ENCODE measurements at regions not wholly inside any gene's neighbourhood (a gene's known extent, or its start where the extent isn't known, plus 50 kb on each side); places are given as distances from the start of the nearest gene placed in this dataset.
"Not testable (repeated sequence)": the region's sequence is repeated elsewhere in the genome, so short reads cannot be mapped to it uniquely, and the experiment has no call there.

DNA sequence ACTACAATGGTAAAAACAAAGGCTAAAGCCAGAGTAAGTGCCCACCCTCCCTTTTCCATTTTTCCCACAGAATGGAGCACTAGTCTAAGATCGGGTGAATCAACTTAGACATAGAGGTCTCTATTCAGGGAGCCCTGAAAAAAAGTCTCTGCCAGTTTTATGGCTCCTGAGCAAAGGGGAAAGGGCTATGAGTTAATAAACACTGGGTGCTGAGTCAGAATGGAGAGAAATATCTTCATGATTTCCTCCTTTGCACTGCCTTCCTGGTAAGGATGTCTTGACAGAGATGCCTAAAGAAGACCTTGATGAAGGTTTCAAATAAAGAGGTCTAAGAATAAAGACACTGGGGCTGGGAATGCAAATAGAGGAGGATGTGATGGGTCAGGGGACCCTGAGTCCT lies 607.4 kb upstream of the MBL2 start:
- intact Hi-C loops (cut with DNase I) = no loop called here
- DNase-seq (no peak), ATAC-seq (no peak)

DNA sequence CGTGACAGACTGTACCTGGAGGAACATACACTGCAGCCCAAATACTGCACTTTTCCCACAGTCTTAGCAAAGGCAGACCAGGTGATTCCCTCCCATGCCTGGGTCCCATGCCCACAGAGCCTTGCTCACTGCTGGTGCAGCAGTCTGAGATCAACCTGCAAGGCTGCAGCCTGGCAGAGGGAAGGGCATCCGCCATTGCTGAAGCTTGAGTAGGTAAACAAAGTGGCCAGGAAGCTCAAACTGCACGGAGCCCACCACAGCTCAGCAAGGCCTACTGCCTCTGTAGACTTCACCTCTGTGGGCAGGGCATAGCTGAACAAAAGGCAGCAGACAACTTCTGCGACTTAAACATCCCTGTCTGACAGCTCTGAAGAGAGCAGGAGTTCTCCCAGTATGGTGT lies 597.8 kb upstream of the MBL2 start:
- intact Hi-C loops (cut with DNase I) = no loop called here
- DNase-seq = no peak
- no peak for ATAC-seq

DNA sequence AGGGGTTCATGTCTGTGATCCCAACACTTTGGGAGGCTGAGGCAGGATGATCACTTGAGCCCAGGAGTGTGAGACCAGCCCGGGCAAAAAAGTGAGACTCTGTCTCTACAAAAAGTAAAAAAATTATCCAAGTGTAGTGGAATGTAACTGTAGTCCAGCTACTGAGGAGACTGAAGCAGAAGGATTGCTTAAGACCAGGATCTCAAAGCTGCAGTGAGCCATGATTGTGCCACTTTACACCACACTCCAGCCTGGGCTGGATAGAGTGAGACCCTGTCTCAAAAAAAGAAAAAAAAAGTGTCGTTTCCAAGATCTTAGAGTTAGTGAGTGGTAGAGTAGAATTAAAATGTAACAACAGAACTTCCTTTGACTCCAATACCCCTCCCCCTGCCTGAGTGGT lies 589.4 kb upstream of the MBL2 start:
- ATAC-seq (no peak), DNase-seq (no peak)
- intact Hi-C loops (cut with DNase I) = no loop called here

DNA sequence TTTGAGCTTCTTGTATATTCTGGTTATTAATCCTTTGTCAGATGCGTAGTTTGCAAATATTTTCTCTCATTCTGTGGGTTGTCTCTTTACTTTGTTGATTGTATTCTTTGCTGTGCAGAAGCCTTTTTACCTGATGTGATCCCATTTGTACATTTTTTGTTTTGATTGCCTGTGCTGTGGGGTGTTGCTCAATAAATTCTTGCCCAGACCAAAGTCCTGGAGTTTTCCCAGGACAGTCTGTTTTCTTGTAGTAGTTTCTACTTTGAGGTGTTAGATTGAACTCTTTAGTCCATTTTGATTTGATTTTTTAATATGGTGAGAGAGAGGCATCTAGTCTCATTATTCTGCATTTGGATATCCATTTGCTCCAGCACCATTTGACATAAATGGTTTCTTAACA lies 588.7 kb upstream of the MBL2 start:
- no peak for DNase-seq
- no peak for ATAC-seq
- intact Hi-C loops (cut with DNase I) = no loop called here

DNA sequence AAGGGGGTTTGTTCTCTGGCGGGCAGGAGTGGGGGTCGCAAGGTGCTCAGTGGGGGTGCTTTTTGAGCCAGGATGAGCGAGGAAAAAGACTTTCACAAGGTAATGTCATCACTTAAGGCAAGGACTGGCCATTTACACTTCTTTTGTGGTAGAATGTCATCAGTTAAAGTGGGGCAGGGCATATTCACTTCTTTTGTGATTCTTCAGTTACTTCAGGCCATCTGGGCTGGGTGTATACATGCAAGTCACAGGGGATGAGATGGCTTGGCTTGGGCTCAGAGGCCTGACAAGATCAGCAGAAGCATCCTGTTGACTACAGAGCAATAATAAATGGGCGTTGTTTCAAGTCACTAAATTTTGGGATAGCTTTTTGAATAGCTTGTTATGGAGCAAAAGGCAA lies 586.4 kb upstream of the MBL2 start:
- ATAC-seq; intact Hi-C loops (cut with DNase I); DNase-seq: not testable (repeated sequence)

DNA sequence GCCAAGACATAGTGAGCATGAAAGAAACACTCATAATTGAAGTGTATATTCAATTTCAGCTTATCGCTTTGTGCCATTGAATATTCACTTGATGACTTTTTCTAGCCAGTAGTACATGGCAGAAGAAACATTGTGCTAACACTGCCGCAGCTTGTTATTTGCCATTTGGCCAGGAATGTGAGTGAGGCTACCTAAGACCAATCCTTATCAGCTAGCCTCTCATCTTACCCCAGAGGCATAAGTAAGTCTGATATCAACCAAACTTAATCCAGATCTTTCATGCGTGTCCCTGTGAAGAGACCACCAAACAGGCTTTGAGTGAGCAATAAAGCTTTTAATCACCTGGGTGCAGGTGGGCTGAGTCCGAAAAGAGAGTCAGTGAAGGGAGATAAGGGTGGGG lies 586.0 kb upstream of the MBL2 start:
- intact Hi-C loops (cut with DNase I) = no loop called here
- no peak for ATAC-seq
- DNase-seq = no peak

DNA sequence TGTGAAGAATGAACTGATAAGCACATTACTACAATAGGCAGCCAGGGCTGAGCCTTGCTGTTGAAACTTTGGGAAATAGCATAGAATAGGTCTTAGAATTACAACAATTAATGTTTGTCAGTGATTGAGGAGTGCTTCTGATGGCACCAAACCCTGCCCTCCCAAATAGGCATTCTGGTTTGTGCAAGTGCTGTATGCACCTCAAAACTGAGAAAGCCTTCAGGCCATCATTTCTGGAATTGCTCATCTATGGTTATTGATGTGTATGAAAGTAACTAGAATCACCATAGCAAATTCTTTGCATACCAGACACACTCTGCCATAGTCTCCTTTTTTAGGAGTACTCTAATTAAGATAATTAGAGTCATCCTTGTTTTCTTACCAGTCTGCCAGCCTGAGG lies 585.0 kb upstream of the MBL2 start:
- intact Hi-C loops (cut with DNase I) = no loop called here
- ATAC-seq (no peak), DNase-seq (no peak)

DNA sequence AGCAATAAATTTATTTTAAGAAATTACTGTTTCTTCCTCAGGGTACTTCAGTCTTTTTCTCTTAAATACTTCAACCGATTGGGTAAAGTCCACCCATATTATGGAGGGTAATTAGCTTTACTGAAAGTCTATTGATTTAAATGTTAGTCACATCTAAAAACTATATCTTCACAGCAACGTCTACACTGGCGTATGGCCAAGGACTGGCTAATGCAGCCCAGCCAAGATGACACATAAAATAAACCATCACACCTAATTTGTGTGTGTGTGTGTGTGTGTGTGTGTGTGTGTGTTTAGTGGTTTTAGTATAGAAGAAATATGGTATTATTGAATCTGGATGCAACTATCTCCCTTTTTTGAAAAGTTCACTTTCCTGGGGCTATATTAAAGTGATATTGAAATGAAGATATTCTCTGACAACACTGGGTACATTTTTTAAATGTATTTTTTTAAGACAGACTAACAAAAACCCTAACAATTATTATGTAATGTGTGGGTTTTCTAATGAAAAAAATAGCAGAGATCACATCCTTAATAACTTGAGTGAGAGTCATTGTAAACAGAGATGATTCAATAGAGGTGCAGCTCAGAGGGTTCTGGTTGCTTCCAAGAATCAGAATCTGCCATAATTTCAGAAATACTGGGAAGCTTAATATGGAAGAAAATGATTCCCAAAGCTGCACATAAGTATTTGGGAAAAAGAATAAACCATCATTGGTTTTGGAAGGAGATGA lies 584.2 kb upstream of the MBL2 start:
- intact Hi-C loops (cut with DNase I) = no loop called here
- DNase-seq (no peak), ATAC-seq (no peak)

DNA sequence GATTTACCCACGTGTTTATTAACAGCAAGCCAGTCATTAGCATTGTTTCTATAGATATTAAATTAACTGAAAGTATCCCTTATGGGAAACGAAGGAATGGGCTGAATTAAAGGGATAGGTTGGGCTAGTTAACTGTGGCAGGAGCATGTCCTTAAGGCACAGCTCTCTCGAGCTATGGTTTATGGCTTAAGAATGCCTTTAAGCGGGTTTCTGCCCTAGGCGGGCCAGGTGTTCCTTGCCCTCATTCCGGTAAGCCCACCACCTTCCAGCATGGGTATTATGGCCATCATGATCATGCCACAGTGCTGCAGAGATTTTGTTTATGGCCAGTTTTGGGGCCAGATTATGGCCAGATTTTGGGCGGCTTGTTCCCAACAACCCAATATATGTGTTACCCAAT lies 569.9 kb upstream of the MBL2 start:
- ATAC-seq; intact Hi-C loops (cut with DNase I); DNase-seq: not testable (repeated sequence)

DNA sequence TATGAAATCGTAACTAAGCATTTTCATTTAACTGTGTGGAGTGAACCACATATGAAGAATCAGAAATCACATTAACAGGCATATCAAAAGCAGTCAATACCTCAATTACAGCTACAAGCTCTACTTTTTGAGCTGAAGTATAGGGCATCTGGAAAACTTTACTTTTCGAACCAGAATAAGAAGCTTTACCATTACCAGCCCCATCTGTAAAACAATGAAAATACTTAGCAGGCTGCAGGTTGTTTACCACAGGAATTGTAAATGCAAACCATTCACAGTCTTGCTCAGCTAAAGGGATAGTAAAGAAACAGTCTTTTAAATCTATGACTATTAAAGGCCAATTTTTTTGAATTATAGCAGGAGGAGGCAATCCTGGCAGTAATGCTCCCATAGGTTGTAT lies 565.6 kb upstream of the MBL2 start:
- DNase-seq; intact Hi-C loops (cut with DNase I); ATAC-seq: not testable (repeated sequence)

DNA sequence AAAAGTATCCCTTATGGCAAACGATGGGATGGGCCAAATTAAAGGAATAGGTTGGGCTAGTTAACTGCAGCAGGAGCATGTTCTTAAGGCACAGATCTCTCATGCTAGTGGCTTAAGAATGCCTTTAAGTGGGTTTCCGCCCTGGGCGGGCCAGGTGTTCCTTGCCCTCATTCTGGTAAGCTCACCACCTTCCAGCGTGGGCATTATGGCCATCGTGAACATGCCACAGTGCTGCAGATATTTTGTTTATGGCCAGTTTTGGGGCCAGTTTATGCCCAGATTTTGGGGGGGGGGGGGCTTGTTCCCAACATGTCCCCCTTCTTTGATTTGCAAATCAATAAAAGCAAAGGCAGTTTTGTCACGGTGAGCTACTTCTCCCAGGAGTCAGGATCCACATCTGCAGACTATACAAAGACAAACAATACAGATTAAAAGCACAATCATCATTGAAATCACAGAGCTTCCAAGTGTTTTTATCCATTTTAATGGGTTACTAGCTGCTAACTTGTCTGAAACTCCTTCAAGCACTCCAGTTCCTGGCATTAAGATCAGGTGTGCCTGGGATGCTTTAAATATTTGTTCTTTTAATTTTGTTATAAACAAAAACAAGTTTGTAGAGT lies 563.3 kb upstream of the MBL2 start:
- DNase-seq, ATAC-seq: not testable (repeated sequence)

DNA sequence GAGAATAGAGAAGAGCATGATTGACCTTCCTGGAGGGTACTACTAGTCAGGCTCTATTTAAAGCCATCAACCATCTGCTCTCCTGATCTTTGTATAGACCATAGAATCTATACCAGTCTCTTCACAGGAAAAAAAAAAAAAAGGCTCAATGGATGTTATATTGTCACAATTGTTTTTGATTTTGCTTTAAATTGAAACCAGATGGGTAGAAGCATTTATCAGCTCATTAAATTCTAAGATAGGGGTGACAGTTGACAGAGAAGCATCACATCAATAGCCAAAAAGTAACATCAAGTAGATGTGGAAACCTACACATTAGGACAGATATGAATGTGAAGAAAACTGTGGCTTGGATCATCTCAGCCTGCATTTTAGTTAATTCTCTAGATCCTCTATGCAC lies 558.9 kb upstream of the MBL2 start:
- no peak for ATAC-seq
- DNase-seq = no peak
- intact Hi-C loops (cut with DNase I) = no loop called here

More for the DNA sequence above, 563.3 kb upstream of the MBL2 start:
- intact Hi-C loops (cut with DNase I) = not testable (repeated sequence)

DNA sequence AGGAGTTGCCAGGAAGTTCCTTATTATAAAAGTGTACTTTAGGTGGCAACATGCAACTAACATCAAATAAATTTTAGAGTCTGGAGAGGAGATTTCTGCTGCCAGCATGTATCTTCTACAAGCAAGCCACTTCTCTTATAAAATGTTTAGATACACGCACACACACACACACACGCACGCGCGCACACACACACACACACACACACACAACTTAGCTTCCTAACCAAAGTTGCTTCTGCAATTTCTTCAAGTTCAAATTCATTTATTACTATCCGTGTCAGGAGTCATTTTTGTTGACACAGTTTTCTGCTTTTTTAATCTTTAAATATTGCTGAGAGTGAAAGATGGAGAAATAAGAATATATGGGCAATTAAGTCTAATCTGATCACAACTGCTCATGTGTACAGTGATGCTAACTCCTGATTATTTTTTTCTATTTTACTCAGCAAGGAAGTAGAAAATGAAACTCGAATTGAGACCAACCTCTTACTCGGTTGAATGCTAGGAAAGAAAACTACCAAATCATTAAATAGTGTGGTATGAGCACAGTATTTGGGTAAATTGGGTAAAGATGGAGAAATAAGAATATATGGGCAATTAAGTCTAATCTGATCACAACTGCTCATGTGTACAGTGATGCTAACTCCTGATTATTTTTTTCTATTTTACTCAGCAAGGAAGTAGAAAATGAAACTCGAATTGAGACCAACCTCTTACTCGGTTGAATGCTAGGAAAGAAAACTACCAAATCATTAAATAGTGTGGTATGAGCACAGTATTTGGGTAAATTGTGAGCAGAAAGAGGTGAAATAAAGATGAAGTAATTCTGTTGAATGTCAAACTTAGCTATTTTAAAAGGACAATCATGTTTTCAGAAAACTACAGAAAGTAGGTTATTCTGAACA lies 554.1 kb upstream of the MBL2 start:
- ATAC-seq; intact Hi-C loops (cut with DNase I); DNase-seq: not testable (repeated sequence)

DNA sequence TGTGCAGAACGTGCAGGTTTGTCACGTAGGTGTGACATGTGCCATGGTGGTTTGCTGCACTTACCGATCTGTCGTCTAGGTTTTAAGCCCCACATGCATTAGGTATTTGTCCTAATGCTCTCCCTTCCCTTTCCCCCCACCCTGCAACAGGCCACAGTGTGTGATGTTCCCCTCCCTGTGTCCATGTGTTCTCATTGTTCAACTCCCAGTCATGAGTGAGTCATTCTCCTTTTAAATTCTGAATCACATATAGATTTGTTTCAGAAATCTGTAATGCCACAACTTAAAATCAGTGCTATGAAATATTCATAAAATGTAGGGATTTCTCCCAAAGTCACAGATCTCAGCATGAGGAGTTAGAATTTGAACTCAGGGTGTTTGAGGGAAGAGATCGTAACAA lies 552.5 kb upstream of the MBL2 start:
- intact Hi-C loops (cut with DNase I) = no loop called here
- DNase-seq = no peak
- no peak for ATAC-seq

DNA sequence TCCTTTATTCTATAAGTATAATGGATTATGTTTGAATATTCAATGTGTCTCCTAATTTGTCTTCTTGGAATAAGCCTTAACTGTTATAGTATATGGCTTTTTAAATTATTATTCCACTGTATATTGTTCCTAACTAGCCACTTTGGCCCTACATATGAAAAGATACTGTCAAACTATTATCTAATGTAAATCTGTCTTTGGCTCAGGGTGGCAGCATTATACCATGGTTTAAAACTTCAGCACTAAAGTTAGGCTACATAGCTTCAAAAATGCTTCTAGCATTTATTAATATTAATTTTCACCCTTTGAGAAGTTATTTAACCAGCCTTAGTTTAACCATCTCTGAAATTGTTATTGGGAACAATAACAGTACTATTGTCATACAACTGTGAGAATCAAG lies 543.1 kb upstream of the MBL2 start:
- DNase-seq (no peak), ATAC-seq (no peak)
- intact Hi-C loops (cut with DNase I) = no loop called here

DNA sequence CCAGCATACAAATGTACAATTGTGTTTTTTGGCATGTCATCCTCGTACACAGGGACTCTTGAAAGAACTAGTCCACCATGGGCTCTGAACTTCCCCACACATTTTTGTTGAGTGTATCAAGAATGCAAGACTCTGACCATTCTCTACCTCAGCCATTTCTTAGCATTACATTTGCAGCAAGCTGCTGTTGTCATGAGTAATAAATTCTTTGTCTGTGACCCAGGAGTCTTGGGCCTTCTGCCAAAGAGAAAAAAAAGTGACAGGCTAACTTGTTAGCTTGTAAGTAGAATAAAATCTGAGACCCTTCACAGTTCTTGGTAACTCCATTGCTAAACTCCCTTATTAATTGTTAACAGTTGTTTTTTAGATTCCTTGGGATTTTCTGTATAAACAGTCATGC lies 542.3 kb upstream of the MBL2 start:
- DNase-seq (no peak), ATAC-seq (no peak)
- intact Hi-C loops (cut with DNase I) = no loop called here

DNA sequence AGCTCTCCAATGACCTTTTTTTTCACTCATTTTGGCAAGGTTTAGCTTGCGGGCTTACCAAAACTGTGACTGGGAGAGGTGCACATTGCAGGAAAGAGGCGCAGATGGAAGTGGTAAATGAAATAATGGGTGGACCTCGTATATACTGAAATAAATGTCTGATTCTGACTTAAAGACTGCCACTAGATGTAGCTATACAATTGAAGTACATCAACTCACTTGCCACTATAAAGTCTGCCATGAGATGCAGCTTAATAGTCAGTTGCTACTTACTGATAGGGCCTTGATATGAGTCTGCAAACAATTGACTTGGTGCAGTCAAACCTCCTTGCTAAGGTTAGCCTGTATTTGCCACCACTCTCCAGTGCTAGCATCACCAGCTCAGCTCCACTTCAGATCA lies 525.9 kb upstream of the MBL2 start:
- intact Hi-C loops (cut with DNase I) = no loop called here
- ATAC-seq (no peak), DNase-seq (no peak)

DNA sequence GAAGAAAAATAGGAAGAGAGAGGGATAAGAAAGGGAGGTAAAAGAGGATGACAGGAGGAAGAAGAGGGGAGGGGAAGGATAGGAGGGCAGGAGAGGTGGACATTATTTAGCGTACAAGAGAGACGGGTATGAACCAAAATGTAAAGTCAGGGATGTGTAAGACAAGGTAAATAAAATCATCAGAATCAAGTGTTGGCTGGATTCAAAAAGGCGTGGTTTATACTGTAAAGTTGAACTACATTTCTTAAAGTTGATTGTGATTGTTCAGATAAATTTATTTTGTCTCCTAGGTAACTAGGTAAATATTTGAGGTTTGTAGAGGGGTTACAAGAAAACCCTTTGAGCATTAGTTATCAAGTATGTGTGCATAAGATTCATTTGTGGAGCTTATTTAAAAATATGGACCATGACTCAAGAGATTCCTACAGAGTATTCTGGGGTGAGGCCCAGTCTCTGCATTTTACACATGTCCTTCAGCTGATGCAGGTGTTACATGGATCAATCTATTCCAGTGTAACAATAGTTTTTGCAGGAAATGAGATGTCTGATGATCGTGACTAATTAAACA lies 512.1 kb upstream of the MBL2 start:
- intact Hi-C loops (cut with DNase I) = no loop called here
- no peak for ATAC-seq
- DNase-seq = no peak

DNA sequence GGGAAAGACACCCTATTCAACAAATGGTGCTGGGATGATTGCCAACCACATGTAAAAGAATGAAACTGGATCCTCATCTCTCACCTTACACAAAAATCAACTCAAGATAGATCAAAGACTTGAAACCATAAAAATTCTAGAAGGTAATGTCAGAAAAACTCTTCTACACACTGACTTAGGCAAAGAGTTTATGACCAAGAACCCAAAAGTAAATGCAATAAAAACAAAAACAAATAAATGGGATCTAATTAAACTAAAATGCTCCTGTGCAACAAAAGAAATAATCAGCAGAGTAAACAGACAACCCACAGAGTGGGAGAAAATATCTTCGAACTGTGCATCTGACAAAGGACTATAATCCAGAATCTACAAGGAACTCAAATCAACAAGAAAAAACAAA lies 504.2 kb upstream of the MBL2 start:
- no peak for DNase-seq
- intact Hi-C loops (cut with DNase I) = no loop called here
- ATAC-seq = no peak

DNA sequence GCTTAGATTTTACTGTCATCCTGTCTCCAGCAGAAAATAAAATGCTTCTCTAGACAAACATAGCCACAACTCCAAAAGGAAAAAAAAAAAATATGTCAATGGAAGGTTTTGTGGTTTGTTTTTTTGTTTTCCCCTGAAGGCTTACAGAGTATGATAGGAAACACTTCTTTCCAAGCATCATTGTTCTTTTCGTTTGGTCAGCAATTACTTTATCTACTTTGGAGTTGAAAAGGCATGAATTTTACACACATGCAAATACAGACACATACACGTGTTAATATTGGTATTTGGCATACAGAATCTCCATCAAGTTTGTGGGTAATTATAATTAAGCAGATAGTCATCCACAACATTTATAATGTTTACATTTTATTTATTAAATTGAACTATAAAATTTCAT lies 496.9 kb upstream of the MBL2 start:
- ATAC-seq (no peak), DNase-seq (no peak)
- intact Hi-C loops (cut with DNase I) = no loop called here
